GM18517 (cell line): ENCODE measurements at regions not wholly inside any gene's neighbourhood (a gene's known extent, or its start where the extent isn't known, plus 50 kb on each side); places are given as distances from the start of the nearest gene placed in this dataset.

Experiments
- ATAC-seq: cut with Tn5 transposase; IDR thresholded peaks from one replicate; pipeline ENCODE4 v1.9.1; 2021; ENCODE audit warnings: mild to moderate bottlenecking, moderate library complexity; ENCODE audit not compliant: unreplicated experiment

- ATAC-seq, result no peak
Measured at GRCh38 chr2:156695595-156695994, 259.4 kb downstream of the GPD2 start.

- no peak for ATAC-seq
Measured at GRCh38 chr2:156697906-156698305, 261.7 kb downstream of the GPD2 start.

- no peak for ATAC-seq
Measured at GRCh38 chr2:156700681-156701080, 264.5 kb downstream of the GPD2 start.

- no peak for ATAC-seq
Measured at GRCh38 chr2:156702541-156702940, 266.4 kb downstream of the GPD2 start.

GRCh38 chr2:156703642-156704041 is 267.5 kb downstream of the GPD2 start:
- ATAC-seq, result no peak

- ATAC-seq, result no peak
Measured at GRCh38 chr2:156704132-156704531, 268.0 kb downstream of the GPD2 start.

GRCh38 chr2:156704617-156705016 is 268.4 kb downstream of the GPD2 start:
- no peak for ATAC-seq

- ATAC-seq, result no peak
Measured at GRCh38 chr2:156706576-156706975, 270.4 kb downstream of the GPD2 start.

- ATAC-seq, result no peak
Measured at GRCh38 chr2:156708051-156708450, 271.9 kb downstream of the GPD2 start.

GRCh38 chr2:156709091-156709490 is 272.9 kb downstream of the GPD2 start:
- no peak for ATAC-seq

- no peak for ATAC-seq
Measured at GRCh38 chr2:156719036-156719435, 282.9 kb downstream of the GPD2 start.

GRCh38 chr2:156727867-156728266 is 291.7 kb downstream of the GPD2 start:
- no peak for ATAC-seq

- no peak for ATAC-seq
Measured at GRCh38 chr2:156728328-156728727, 292.1 kb downstream of the GPD2 start.

GRCh38 chr2:156731506-156731905 is 295.3 kb downstream of the GPD2 start:
- ATAC-seq, result no peak

- no peak for ATAC-seq
Measured at GRCh38 chr2:156736950-156737349, 300.8 kb downstream of the GPD2 start.

GRCh38 chr2:156739301-156739700 is 303.1 kb downstream of the GPD2 start:
- ATAC-seq, result no peak

GRCh38 chr2:156745619-156746018 is 309.4 kb downstream of the GPD2 start:
- ATAC-seq, result no peak

GRCh38 chr2:156748221-156748620 is 312.0 kb downstream of the GPD2 start:
- ATAC-seq, result no peak

GRCh38 chr2:156752042-156752441 is 315.9 kb downstream of the GPD2 start:
- ATAC-seq, result no peak

- no peak for ATAC-seq
Measured at GRCh38 chr2:156753766-156754165, 317.6 kb downstream of the GPD2 start.

- ATAC-seq, result no peak
Measured at GRCh38 chr2:156756516-156756915, 320.3 kb downstream of the GPD2 start.

GRCh38 chr2:156763174-156763573 is 327.0 kb downstream of the GPD2 start:
- no peak for ATAC-seq

GRCh38 chr2:156765043-156765442 is 328.9 kb downstream of the GPD2 start:
- no peak for ATAC-seq

GRCh38 chr2:156765450-156765849 is 329.3 kb downstream of the GPD2 start:
- ATAC-seq, result no peak
